DOHH2 (cell line): ENCODE measurements at regions not wholly inside any gene's neighbourhood (a gene's known extent, or its start where the extent isn't known, plus 50 kb on each side); places are given as distances from the start of the nearest gene placed in this dataset.

Experiments used
- H3F3A ChIP-seq: fragments of 200-600 bp; sonication (generic), shearing (Covaris generic); 2 replicates; pipeline ENCODE4 v1.6.0; 2016; ENCODE audit warnings: antibody characterized with exemption, mild to moderate bottlenecking; ENCODE audit not compliant: control insufficient read depth, insufficient read depth
- H3K27ac ChIP-seq: fragments of 200-600 bp; sonication (generic); 2 replicates; pipeline ENCODE4 v1.5.1; 2014; ENCODE audit warnings: low read depth, mild to moderate bottlenecking, low read length, moderate library complexity
- H3K27me3 ChIP-seq: fragments of 200-600 bp; sonication (generic); 2 replicates; pipeline ENCODE4 v1.6.1; 2014; ENCODE audit warnings: mild to moderate bottlenecking, low read length, mixed read lengths; ENCODE audit not compliant: control insufficient read depth
- H3K36me3 ChIP-seq: fragments of 200-600 bp; sonication (generic); 2 replicates; pipeline ENCODE4 v1.6.1; 2014; ENCODE audit warnings: mild to moderate bottlenecking, low read length, moderate library complexity, mixed read lengths; ENCODE audit not compliant: control insufficient read depth
- H3K4me1 ChIP-seq: fragments of 200-600 bp; sonication (generic); 2 replicates; pipeline ENCODE4 v1.6.1; 2014; ENCODE audit warnings: mild to moderate bottlenecking, low read length, mixed read lengths; ENCODE audit not compliant: control insufficient read depth
- H3K4me2 ChIP-seq: fragments of 200-600 bp; sonication (generic); 2 replicates; pipeline ENCODE4 v1.6.0; 2014; ENCODE audit warnings: mild to moderate bottlenecking, low read length, moderate library complexity
- H3K4me3 ChIP-seq: fragments of 200-600 bp; sonication (generic); 2 replicates; pipeline ENCODE4 v1.5.1; 2014; ENCODE audit warnings: mild to moderate bottlenecking, low read length, mixed read lengths
- H3K79me2 ChIP-seq: fragments of 200-600 bp; sonication (generic); 2 replicates; pipeline ENCODE4 v1.6.1; 2014; ENCODE audit warnings: mild to moderate bottlenecking, low read length, mixed read lengths; ENCODE audit not compliant: control insufficient read depth
- H3K9me2 ChIP-seq: fragments of 200-600 bp; sonication (generic); replicated peaks from 2 replicates; pipeline ENCODE4 v1.6.1; 2014; ENCODE audit warnings: mild to moderate bottlenecking, low read length, mixed read lengths; ENCODE audit not compliant: control insufficient read depth
- H3K9me3 ChIP-seq: fragments of 200-600 bp; sonication (generic); 2 replicates; pipeline ENCODE4 v1.6.1; 2014; ENCODE audit warnings: antibody characterized with exemption, low read length, mixed read lengths; ENCODE audit not compliant: control insufficient read depth, insufficient read depth
- H4K20me1 ChIP-seq: fragments of 200-600 bp; sonication (generic); 2 replicates; pipeline ENCODE4 v1.6.0; 2014; ENCODE audit warnings: low read depth, mild to moderate bottlenecking, antibody characterized with exemption, low read length, moderate library complexity; ENCODE audit not compliant: control insufficient read depth, insufficient read depth
- CTCF ChIP-seq: fragments of 200-600 bp; sonication (generic); IDR thresholded peaks from one replicate; pipeline ENCODE4 v1.5.1; 2014; ENCODE audit warnings: antibody characterized with exemption, mild to moderate bottlenecking, low read depth, low read length; ENCODE audit not compliant: poor library complexity, severe bottlenecking
- EZH2phosphoT487 ChIP-seq: fragments of 200-600 bp; sonication (generic); IDR thresholded peaks from 2 replicates; pipeline ENCODE4 v1.6.1; 2017; ENCODE audit warnings: borderline replicate concordance, mild to moderate bottlenecking, antibody characterized with exemption, low read length, moderate library complexity, mixed read lengths

GRCh38 chr11:15745266-15745665 lies 611.1 kb downstream of the SOX6 start:
- TF ChIP-seq EZH2phosphoT487 (no peak), CTCF (no peak)
- Histone ChIP-seq H3K4me3 (no peak overlapping the region), H3K4me1 (no peaks in the 10 kb centered on the region), H3F3A (no peaks in the 10 kb centered on the region), H3K9me3 (no peaks in the 10 kb centered on the region), H3K36me3 (no peaks in the 10 kb centered on the region), H3K9me2 (no peaks in the 10 kb centered on the region), H3K27ac (no peak overlapping the region), H4K20me1 (no peaks in the 10 kb centered on the region), H3K4me2 (no peak overlapping the region), H3K27me3 (no peaks in the 10 kb centered on the region), H3K79me2 (no peaks in the 10 kb centered on the region)

- no peak overlapping the region for H3K4me3 ChIP-seq
- no peaks in the 10 kb centered on the region for H3K9me3 ChIP-seq
- H3K79me2 ChIP-seq, result no peaks in the 10 kb centered on the region
- H3K4me1 ChIP-seq, result no peaks in the 10 kb centered on the region
- no peak overlapping the region for H3K27ac ChIP-seq
- H3K4me2 ChIP-seq, result no peak overlapping the region
- no peaks in the 10 kb centered on the region for H3K9me2 ChIP-seq
- no peaks in the 10 kb centered on the region for H4K20me1 ChIP-seq
- H3K36me3 ChIP-seq, result no peaks in the 10 kb centered on the region
- no peak for TF ChIP-seq EZH2phosphoT487
- TF ChIP-seq CTCF, result no peak
- no peaks in the 10 kb centered on the region for H3F3A ChIP-seq
- no peaks in the 10 kb centered on the region for H3K27me3 ChIP-seq
Measured at GRCh38 chr11:15747671-15748070, 608.7 kb downstream of the SOX6 start.

- Histone ChIP-seq H3K36me3 (no peaks in the 10 kb centered on the region), H3K4me3 (no peak overlapping the region), H3K27ac (no peak overlapping the region), H3K27me3 (no peaks in the 10 kb centered on the region), H3K4me1 (no peaks in the 10 kb centered on the region), H3K9me2 (no peaks in the 10 kb centered on the region), H3F3A (no peaks in the 10 kb centered on the region), H3K79me2 (no peaks in the 10 kb centered on the region), H3K9me3 (no peaks in the 10 kb centered on the region), H3K4me2 (no peak overlapping the region), H4K20me1 (no peaks in the 10 kb centered on the region)
- TF ChIP-seq EZH2phosphoT487 (no peak), CTCF (no peak)
Measured at GRCh38 chr11:15748132-15748531, 608.2 kb downstream of the SOX6 start.

- Histone ChIP-seq H3K4me1 (no peaks in the 10 kb centered on the region), H3K9me2 (no peaks in the 10 kb centered on the region), H3K79me2 (no peaks in the 10 kb centered on the region), H3K9me3 (no peaks in the 10 kb centered on the region), H3K4me2 (no peak overlapping the region), H4K20me1 (no peaks in the 10 kb centered on the region), H3K36me3 (no peaks in the 10 kb centered on the region), H3K27me3 (no peaks in the 10 kb centered on the region), H3K4me3 (no peak overlapping the region), H3K27ac (no peak overlapping the region), H3F3A (no peaks in the 10 kb centered on the region)
- TF ChIP-seq CTCF, result no peak
- TF ChIP-seq EZH2phosphoT487, result no peak
Measured at GRCh38 chr11:15748741-15749140, 607.6 kb downstream of the SOX6 start.
